Uterus (tissue), 3 donors: ENCODE measurements at regions not wholly inside any gene's neighbourhood (a gene's known extent, or its start where the extent isn't known, plus 50 kb on each side); places are given as distances from the start of the nearest gene placed in this dataset.

Experiments used
- DNase-seq, 2 donors: peaks; one replicate each; pipeline ENCODE4 v3.0.0-alpha.2; 2019 to 2020
- H3K27ac ChIP-seq, 2 donors: fragments of 200-600 bp; sonication (generic); 1 replicate in 1 of 2; 2 replicates in 1 of 2; pipeline ENCODE4 v1.5.1; 2016 to 2018
- H3K27me3 ChIP-seq, 2 donors: fragments of 200-600 bp; sonication (generic); one replicate each; pipeline ENCODE4 v1.5.1; 2018 to 2019; ENCODE audit warnings: control low read depth in 1 of 2
- H3K36me3 ChIP-seq, 2 donors: fragments of 200-600 bp; sonication (generic); one replicate each; pipeline ENCODE4 v1.5.1; 2019; ENCODE audit warnings: control low read depth in 1 of 2
- H3K4me1 ChIP-seq, 2 donors: fragments of 200-600 bp; sonication (generic); one replicate each; pipeline ENCODE4 v1.5.1; 2018 to 2019; ENCODE audit warnings: control low read depth in 1 of 2
- H3K4me3 ChIP-seq, 2 donors: fragments of 200-600 bp; sonication (generic); 1 replicate in 1 of 2; 2 replicates in 1 of 2; pipeline ENCODE4 v1.5.1; 2018 to 2019; ENCODE audit warnings: mild to moderate bottlenecking in 1 of 2
- H3K9me3 ChIP-seq, 2 donors: fragments of 200-600 bp; sonication (generic); one replicate each; pipeline ENCODE4 v1.5.1; 2019; ENCODE audit warnings: control low read depth in 1 of 2
- CTCF ChIP-seq, 4 experiments: fragments of 200-600 bp in 2 of 4; fragments of 450-650 bp in 2 of 4; sonication (generic) in 2 of 4; IDR thresholded peaks; one replicate each; pipeline ENCODE4 v1.5.1; 2016 to 2019; ENCODE audit warnings: antibody characterized with exemption in 4 of 4, mild to moderate bottlenecking in 2 of 4, moderate library complexity in 1 of 4
- POLR2A ChIP-seq, 2 donors: fragments of 450-650 bp; IDR thresholded peaks; one replicate each; pipeline ENCODE4 v1.6.1; 2016; ENCODE audit warnings: antibody characterized with exemption in 2 of 2, mild to moderate bottlenecking in 1 of 2, moderate library complexity in 1 of 2
- intact Hi-C: fragments of 100-400 bp; cut with DNase I; formaldehyde crosslinking; loops from one replicate; pipeline ENCODE4 v1.15.1; 2023; ENCODE audit warnings: low total_unique reads
- donor health status: DM: yes; HTN: yes; CAD: no.

- no peaks in the 10 kb centered on the region for H3K36me3 ChIP-seq
- H3K4me1 ChIP-seq, result no peaks in the 10 kb centered on the region
- H3K9me3 ChIP-seq, result no peaks in the 10 kb centered on the region
- DNase-seq, result no peak
- no peaks in the 10 kb centered on the region for H3K27me3 ChIP-seq
- TF ChIP-seq CTCF (IDR thresholded peaks at IDR 0.05) (no peak), POLR2A (IDR thresholded peaks at IDR 0.05) (no peak)
- no peak overlapping the region for H3K4me3 ChIP-seq
- intact Hi-C loops, result no loop called here
- H3K27ac ChIP-seq, result no peak overlapping the region
Measured at GRCh38 chr2:84048964-84049363, 410.1 kb downstream of the SUCLG1 start.

DNA sequence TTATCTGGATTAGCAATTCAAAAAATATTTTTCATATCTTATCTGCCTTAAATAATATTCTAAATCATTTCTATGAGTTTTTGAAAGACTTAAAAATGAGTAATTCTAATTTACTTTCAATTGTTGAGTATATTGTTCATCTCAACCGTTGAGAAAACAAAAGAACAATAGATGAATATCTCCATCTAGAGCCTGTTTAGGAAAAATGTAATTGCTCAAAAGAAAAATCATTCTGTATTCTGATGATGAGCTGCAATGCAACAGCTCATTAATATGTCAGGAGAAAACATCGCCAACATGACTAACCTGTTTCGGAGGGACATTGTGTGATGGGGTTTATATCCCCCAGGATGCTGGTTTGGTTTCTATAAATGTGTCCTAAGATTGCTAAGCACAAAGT is 417.6 kb downstream of the SUCLG1 start:
- Histone ChIP-seq H3K27ac (no peak overlapping the region), H3K36me3 (no peaks in the 10 kb centered on the region), H3K9me3 (no peaks in the 10 kb centered on the region), H3K27me3 (no peaks in the 10 kb centered on the region), H3K4me1 (no peaks in the 10 kb centered on the region), H3K4me3 (no peak overlapping the region)
- DNase-seq, result no peak
- intact Hi-C loops, result no loop called here
- TF ChIP-seq CTCF (IDR thresholded peaks at IDR 0.05) (no peak), POLR2A (IDR thresholded peaks at IDR 0.05) (no peak)

DNA sequence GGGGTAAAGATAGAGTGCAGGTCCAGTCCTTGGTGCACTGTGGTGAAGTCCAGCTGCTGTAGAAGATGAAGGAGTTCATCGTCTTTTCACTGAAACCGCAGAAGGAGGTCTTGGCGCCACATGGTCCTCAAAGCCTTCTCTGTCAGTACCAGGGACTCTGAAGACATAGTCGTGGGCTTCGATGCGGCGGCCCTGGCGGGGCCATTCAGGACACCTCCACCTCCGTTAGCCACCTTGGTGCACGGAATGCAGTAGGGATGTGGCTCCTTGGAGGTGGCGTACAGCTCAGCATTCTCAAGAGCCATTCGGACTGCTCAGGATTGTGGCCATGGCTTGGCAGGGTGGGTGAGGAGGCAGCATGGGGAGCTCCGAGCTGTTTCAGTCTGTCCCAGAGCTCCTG is 418.8 kb downstream of the SUCLG1 start:
- H3K27me3 ChIP-seq, result no peaks in the 10 kb centered on the region
- H3K36me3 ChIP-seq, result no peaks in the 10 kb centered on the region
- intact Hi-C loops, result no loop called here
- no peak overlapping the region for H3K4me3 ChIP-seq
- H3K9me3 ChIP-seq, result no peaks in the 10 kb centered on the region
- TF ChIP-seq CTCF (IDR thresholded peaks at IDR 0.05) (no peak), POLR2A (IDR thresholded peaks at IDR 0.05) (no peak)
- H3K4me1 ChIP-seq, result no peaks in the 10 kb centered on the region
- DNase-seq, result no peak
- no peak overlapping the region for H3K27ac ChIP-seq

DNA sequence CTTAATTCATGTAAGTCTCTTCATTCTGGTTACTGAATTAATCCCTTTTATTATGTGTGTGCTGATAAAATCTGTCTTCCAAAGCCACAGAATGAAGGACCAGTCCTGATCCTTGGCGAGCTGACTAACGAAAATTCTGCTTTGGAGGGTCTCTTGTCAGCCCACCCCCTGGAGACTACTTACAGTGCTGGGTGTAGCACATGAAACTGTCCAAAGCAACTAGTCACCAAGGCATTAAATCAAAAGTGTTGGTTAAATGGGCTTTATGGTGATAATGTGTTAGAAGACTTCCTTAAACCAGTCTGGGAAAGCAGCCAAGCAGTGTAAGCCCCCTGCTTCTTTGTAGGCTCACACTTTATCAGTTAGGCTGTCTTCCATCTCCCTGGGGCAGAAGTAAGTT is 420.2 kb downstream of the SUCLG1 start:
- DNase-seq, result no peak
- TF ChIP-seq CTCF (IDR thresholded peaks at IDR 0.05) (no peak), POLR2A (IDR thresholded peaks at IDR 0.05) (no peak)
- H3K4me3 ChIP-seq, result no peak overlapping the region
- no peak overlapping the region for H3K27ac ChIP-seq
- H3K9me3 ChIP-seq, result no peaks in the 10 kb centered on the region
- no peaks in the 10 kb centered on the region for H3K36me3 ChIP-seq
- no peaks in the 10 kb centered on the region for H3K4me1 ChIP-seq
- H3K27me3 ChIP-seq, result no peaks in the 10 kb centered on the region
- intact Hi-C loops, result no loop called here

DNA sequence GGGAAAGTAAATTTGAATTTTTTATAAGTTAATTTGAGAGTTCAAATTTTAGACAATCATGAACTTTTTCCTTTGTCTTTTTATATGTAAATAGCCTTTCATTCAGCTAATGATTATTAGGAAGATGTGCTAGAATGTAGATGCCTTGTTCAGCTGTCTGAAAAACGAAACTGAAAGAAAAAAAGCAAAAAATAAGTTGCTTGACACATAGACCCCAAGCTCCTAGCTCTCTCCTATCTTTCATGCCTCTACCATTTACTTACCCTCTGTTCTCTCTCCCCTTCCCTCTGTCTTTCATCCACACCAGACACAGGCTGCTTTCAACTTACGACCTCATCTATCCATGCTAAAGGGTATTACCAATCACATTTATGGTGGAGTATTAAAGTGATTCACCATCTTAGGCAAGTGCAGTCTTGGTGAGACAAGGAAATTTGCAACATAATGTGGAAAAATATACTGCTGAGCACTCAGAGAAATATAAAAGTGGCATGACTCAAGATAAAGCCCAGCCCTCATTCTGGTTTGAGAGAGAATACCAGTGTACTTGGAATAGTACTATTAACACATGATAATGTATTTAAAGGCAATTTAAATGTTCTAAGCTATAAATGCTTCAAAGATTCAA is 425.6 kb downstream of the SUCLG1 start:
- Histone ChIP-seq H3K27ac (no peak overlapping the region), H3K36me3 (no peaks in the 10 kb centered on the region), H3K4me1 (no peaks in the 10 kb centered on the region), H3K4me3 (no peak overlapping the region), H3K9me3 (no peaks in the 10 kb centered on the region), H3K27me3 (no peaks in the 10 kb centered on the region)
- no peak for TF ChIP-seq POLR2A (IDR thresholded peaks at IDR 0.05)
- TF ChIP-seq CTCF (IDR thresholded peaks at IDR 0.05), result no peak
- intact Hi-C loops, result no loop called here
- no peak for DNase-seq
